Duodenal mucosa (tissue), 2 donors: ENCODE measurements at regions not wholly inside any gene's neighbourhood (a gene's known extent, or its start where the extent isn't known, plus 50 kb on each side); places are given as distances from the start of the nearest gene placed in this dataset.
"Not testable (repeated sequence)": the region's sequence is repeated elsewhere in the genome, so short reads cannot be mapped to it uniquely, and the experiment has no call there.

Experiments
- H3K27ac ChIP-seq: one replicate; pipeline ENCODE4 v1.7.0; 2013; ENCODE audit warnings: low read depth, low read length
- H3K27me3 ChIP-seq, 2 donors: one replicate each; pipeline ENCODE4 v1.7.0; 2013; ENCODE audit warnings: low read length in 2 of 2, control low read depth in 1 of 2; ENCODE audit not compliant: insufficient read depth in 2 of 2, control insufficient read depth in 1 of 2
- H3K36me3 ChIP-seq, 2 donors: one replicate each; pipeline ENCODE4 v1.7.0; 2013; ENCODE audit warnings: low read length in 2 of 2, control low read depth in 1 of 2; ENCODE audit not compliant: insufficient read depth in 2 of 2, control insufficient read depth in 1 of 2
- H3K4me1 ChIP-seq, 2 donors: one replicate each; pipeline ENCODE4 v1.7.0; 2013; ENCODE audit warnings: low read length in 2 of 2, control low read depth in 1 of 2; ENCODE audit not compliant: insufficient read depth in 2 of 2, control insufficient read depth in 1 of 2
- H3K4me3 ChIP-seq, 2 donors: one replicate each; pipeline ENCODE4 v1.7.0; 2013; ENCODE audit warnings: low read length in 2 of 2, low read depth in 1 of 2
- H3K9ac ChIP-seq, 2 donors: one replicate each; pipeline ENCODE4 v1.7.0; 2013; ENCODE audit warnings: low read length in 2 of 2, low read depth in 1 of 2
- H3K9me3 ChIP-seq, 2 donors: one replicate each; pipeline ENCODE4 v1.7.0; 2013; ENCODE audit warnings: low read length in 2 of 2, control low read depth in 1 of 2; ENCODE audit not compliant: control insufficient read depth in 1 of 2

DNA sequence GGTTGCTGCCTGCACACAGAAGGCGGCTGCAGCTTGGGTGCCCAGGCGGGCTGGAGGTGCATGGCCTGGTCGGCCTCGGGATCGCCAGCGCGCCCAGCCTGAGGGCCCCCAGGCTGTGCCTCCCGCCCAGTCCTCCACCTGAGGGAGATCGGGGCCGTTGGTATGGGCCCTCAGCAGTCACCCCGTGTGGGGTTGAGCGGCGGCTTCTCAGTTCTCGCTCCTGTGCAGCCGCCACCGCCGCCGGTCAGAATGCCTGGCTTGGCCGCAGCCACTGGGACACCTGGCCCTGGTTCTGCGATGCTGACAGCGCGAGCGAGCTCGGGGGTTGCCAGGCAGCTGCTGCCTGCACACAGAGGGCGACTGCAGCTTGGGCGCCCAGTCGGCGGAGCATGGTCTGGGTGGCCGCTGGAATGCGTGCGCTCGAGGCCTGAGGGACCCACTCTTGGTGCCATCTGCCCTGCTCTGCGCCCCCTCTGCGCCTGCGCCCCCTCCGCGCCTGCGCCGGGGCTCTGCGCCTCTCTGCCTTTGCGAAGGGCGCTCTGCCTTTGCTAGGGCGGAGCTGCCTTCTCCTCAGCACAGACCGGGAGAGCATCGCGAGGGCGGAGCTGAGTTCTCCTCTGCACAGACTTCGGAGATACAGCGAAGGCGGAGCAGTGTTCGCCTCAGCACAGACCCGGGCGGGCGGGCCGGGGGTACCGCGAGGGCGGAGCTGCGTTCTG lies 84.6 kb upstream of the ZNG1F start:
- peak overlapping the region; percentile 29 to 68 for H3K4me3 ChIP-seq

DNA sequence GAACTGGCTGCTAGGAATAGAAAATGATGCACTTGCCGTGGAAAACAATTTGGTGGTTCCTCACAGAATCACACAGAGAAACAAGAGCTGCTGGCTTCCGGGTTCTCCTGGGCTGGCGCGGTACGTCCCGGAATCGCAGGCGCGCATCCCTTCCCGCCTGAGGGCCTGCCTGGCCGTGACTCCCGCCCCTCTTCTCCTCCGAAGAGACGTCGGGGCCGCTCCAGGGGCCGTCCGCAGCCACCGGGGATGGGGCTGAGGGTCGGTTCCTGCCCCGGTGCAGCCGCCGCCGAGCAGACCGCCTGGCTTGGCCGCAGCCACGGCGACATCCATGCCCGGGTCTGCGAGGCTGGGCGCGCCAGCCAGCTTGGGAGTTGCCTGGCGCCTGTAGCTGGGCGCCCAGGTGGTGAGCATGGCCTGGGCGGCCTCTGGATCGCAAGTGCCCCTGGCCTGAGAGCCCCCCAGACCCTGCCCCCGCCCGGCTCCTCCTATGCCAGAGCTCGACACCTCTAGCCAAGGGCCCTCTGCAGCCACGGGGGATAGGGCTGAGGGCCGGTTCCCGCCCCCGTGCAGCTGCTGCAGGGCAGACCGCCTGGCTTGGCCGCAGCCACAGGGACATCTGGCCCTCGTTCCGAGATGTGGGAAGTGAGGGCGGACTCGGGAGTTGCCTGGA lies 83.9 kb upstream of the ZNG1F start:
- not testable (repeated sequence) for H3K4me1 ChIP-seq, H3K9ac ChIP-seq, H3K27me3 ChIP-seq, H3K36me3 ChIP-seq, H3K27ac ChIP-seq, H3K4me3 ChIP-seq, H3K9me3 ChIP-seq

More for the DNA sequence above, 84.6 kb upstream of the ZNG1F start:
- H3K27ac ChIP-seq, H3K9me3 ChIP-seq, H3K4me1 ChIP-seq, H3K27me3 ChIP-seq, H3K9ac ChIP-seq, H3K36me3 ChIP-seq: not testable (repeated sequence)

DNA sequence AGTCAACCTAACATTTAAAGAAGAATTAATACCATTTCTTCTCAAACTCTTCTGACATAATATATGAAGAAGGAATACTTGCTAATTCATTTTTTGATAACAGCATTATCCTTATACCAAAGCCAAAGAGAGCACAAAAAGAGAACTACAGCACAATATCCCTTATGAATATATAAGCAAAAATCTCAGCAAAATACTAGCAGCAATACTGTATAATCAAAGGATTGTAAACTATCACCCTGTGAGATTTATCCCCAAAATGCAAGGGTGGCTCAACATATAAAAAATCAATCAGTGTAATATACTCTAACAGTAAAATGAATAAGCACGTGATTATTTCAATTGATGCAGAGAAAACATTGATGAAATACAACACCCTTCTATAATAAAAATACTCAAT lies 81.9 kb upstream of the ZNG1F start:
- not testable (repeated sequence) for H3K9me3 ChIP-seq, H3K9ac ChIP-seq, H3K4me3 ChIP-seq, H3K27ac ChIP-seq, H3K4me1 ChIP-seq, H3K36me3 ChIP-seq, H3K27me3 ChIP-seq

DNA sequence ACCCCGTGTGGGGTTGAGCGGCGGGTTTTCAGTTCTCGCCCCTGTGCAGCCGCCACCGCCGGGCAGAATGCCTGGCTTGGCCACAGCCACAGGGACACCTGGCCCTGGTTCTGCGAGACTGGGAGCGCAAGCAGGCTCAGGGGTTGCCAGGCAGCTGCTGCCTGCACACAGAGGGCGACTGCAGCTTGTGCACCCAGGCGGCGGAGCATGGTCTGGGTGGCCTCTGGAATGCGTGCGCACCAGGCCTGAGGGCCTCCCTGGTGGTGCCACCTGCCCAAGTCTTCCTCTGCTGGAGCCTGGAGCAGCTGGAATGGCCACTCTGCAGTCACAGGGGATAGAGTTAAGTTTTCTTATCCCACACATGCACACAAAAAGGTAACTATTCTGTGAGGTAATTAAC lies 80.4 kb upstream of the ZNG1F start:
- H3K4me3 ChIP-seq, H3K27ac ChIP-seq, H3K9ac ChIP-seq, H3K4me1 ChIP-seq, H3K36me3 ChIP-seq, H3K27me3 ChIP-seq, H3K9me3 ChIP-seq: not testable (repeated sequence)

DNA sequence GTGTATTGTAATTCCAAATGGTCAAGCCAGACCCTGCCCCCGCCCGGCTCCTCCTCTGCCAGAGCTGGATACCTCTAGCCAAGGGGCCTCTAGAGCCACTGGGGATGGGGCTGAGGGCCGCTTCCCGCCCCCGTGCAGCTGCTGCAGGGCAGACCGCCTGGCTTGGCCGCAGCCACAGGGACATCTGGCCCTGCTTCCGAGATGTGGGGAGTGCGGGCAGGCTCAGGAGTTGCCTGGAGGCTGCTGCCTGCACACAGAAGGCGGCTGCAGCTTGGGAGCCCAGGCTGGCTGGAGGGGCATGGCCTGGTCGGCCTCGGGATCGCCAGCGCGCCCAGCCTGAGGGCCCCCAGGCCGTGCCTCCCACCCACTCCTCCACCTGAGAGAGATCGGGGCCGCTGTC lies 79.9 kb upstream of the ZNG1F start:
- not testable (repeated sequence) for H3K27me3 ChIP-seq, H3K9me3 ChIP-seq, H3K9ac ChIP-seq, H3K4me3 ChIP-seq, H3K36me3 ChIP-seq, H3K4me1 ChIP-seq, H3K27ac ChIP-seq

DNA sequence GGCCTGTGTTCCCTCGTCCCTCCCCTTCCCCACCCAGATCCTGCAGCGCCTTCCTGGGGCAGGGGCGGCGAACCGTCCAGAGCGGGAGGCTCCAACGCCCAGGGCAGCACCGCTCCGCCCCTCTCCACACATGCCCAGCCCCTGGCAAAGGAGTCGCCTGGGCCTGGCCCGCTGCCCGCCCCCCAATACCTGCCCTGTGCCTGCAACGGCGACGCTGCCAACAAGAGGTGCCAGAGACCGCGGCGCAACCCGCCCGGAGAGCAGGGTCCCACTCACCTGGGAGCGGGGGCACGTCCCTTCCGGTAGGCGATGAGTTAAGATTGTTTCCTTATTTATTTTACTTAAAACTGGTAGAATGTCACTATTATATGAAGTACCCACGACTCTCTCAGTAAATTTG lies 77.5 kb upstream of the ZNG1F start:
- H3K4me1 ChIP-seq, H3K9ac ChIP-seq, H3K36me3 ChIP-seq, H3K4me3 ChIP-seq, H3K27ac ChIP-seq, H3K27me3 ChIP-seq, H3K9me3 ChIP-seq: not testable (repeated sequence)

DNA sequence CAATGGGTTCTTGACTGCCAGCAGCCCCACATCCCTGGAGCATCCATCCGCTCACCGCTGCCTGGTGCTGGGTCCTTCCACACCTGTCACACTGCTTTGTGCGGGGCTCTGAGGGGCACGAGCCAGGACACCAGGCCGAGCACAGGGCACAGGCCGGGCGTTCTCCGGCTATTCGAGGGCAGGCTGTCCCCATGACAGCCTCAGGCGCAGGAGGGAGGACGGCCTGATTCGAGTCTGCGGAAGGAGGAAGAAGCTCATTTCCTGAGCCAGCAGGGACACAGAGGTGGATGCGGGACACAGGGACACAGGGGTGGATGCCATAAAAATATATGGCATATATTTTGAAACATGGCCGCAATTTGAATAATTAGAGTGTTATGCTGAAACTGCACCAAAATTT lies 76.9 kb upstream of the ZNG1F start:
- H3K9me3 ChIP-seq, H3K36me3 ChIP-seq, H3K4me3 ChIP-seq, H3K27me3 ChIP-seq, H3K27ac ChIP-seq, H3K4me1 ChIP-seq, H3K9ac ChIP-seq: not testable (repeated sequence)

DNA sequence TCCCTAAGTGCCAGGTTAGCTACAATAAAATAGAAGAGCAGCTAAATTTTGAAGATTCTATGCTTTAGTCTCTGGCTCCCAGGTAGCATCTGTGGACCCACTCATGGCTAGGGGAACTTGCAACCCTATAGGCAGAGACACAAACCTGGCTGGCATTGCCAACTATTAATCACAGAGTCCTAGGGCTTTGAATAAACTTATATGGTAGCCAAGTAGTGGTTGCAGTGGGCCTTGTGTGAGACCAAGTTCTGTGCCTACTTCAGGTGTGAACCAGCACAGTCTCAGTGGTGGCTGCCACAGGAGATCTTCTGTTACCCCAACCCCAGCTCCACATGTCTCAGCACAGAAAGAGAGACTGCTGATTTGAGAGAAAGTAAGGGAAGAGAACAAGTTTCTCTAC lies 62.9 kb upstream of the ZNG1F start:
- not testable (repeated sequence) for H3K36me3 ChIP-seq, H3K27me3 ChIP-seq, H3K9me3 ChIP-seq, H3K4me1 ChIP-seq, H3K9ac ChIP-seq, H3K4me3 ChIP-seq, H3K27ac ChIP-seq

DNA sequence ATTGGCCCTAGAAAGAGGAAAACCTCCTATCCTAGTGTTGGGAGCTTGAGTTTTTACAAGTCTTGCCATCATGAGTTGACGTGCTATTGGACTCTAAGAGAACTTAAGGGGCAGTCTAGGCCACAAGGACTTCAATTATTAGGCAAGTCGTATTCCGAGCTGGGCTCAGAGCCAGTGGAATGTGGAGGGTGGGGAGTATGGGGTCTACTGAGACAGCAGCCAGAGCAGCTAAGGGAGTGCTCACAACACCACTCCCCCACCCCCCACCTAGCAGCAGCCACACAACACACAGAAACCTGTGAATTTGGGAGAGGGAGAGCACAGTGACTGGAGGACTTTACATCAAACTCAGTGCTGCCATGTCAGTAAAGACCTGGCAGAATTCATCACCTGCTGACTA lies 62.0 kb upstream of the ZNG1F start:
- H3K27me3 ChIP-seq, H3K9ac ChIP-seq, H3K36me3 ChIP-seq, H3K9me3 ChIP-seq, H3K4me1 ChIP-seq, H3K4me3 ChIP-seq, H3K27ac ChIP-seq: not testable (repeated sequence)

DNA sequence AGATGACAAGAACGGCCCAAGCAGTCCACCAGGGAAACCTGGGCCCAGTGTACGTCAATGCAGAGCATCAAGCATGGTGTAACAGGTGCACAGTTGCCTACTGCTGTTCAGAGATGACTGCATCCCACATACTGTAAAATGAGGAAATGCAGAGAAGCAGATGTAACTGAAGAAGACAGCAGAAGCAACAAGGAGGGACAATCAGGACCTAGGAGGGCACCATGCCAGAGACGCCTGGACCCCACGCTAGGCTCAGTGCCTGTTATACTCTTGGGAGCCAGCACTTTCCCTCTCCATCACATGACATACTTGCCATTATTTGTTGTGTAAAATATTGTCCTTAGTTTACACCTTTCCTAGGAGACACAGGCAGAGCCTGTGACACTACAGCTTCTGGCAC lies 57.6 kb upstream of the ZNG1F start:
- not testable (repeated sequence) for H3K9me3 ChIP-seq, H3K27ac ChIP-seq, H3K36me3 ChIP-seq, H3K4me1 ChIP-seq, H3K9ac ChIP-seq, H3K27me3 ChIP-seq, H3K4me3 ChIP-seq
